ENCODE measurements at regions not wholly inside any gene's neighbourhood (a gene's known extent, or its start where the extent isn't known, plus 50 kb on each side); places are given as distances from the start of the nearest gene placed in this dataset.

DNA sequence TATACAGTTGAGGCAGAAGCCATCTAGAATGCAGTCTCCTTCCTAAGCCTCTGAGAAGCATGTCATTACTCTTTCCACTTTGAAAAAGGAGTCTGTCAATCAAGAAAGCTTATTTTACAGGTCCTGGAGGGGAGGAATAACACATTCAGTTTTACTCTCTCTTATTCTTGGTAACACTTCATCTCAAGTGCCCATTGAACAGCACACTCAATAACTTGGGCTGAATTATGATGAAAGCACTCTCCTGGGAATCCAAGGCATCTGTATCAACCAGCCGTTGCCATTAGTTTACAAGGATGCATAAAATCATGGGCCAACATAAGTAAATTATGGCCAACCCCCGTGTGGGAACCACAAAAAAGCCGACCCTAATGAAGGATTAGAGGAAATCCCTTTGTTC is 282.4 kb downstream of the C4orf33 start:
- ChIA-PET RAD21 (ENCODE audit: unreplicated experiment) (no interaction called here), POLR2A (no interaction called here), SMC1A (ENCODE audit: uncharacterized antibody, unreplicated experiment) (no interaction called here), CTCF (interaction anchor here (0.7 to 1.0 kb wide), 2 partner anchors 12 to 261 kb away, joined by 3 to 4 read pairs; no protein-coding TSS in a partner anchor)
- no peak for DNase-seq (ENCODE audit: low read depth, low spot score)
- WGBS (ENCODE audit: insufficient coverage, insufficient replicate concordance, low lambda C conversion rate, missing lambda C conversion rate): 2% methylated on average over 3 of the region's 3 CpGs
- Histone ChIP-seq H2AFZ (ENCODE audit: control insufficient read depth, low read depth, low read length) (no peak overlapping the region), H3K36me3 (ENCODE audit: control insufficient read depth in 2 of 2, insufficient read depth in 2 of 2, low read length in 1 of 2) (no peaks in the 10 kb centered on the region), H3K4me2 (ENCODE audit: control insufficient read depth, insufficient read depth) (no peak overlapping the region), H3K4me3 (no peak overlapping the region), H3K4me1 (ENCODE audit: control insufficient read depth, insufficient read depth, low read length) (no peaks in the 10 kb centered on the region), H3K9me3 (replicated peaks; ENCODE audit: control insufficient read depth, insufficient read depth, low read length) (no peaks in the 10 kb centered on the region), H3K79me2 (ENCODE audit: control insufficient read depth, insufficient read depth, low read length) (no peaks in the 10 kb centered on the region), H3K27me3 (replicated peaks in 1 of 2; ENCODE audit: control insufficient read depth in 2 of 2, insufficient read depth in 2 of 2, low read length in 1 of 2) (no peaks in the 10 kb centered on the region), H3K9ac (ENCODE audit: control insufficient read depth, insufficient read depth, low read length) (no peak overlapping the region), H3K27ac (ENCODE audit: control insufficient read depth, insufficient read depth) (no peak overlapping the region), H4K20me1 (ENCODE audit: control insufficient read depth, insufficient read depth) (no peaks in the 10 kb centered on the region)
- TF ChIP-seq RELA (IDR thresholded peaks at IDR 0.05; ENCODE audit: borderline replicate concordance, partially characterized antibody) (no peak), ETV6 (conservative IDR thresholded peaks at IDR 0.05 in 1 of 2, IDR thresholded peaks at IDR 0.05 in 1 of 2; ENCODE audit: borderline replicate concordance in 1 of 2, low read depth in 1 of 2) (no peak), IKZF1 (conservative IDR thresholded peaks at IDR 0.05) (no peak), SMC3 (IDR thresholded peaks at IDR 0.05; ENCODE audit: borderline replicate concordance, low read length) (no peak), SPI1 (IDR thresholded peaks at IDR 0.05; ENCODE audit: borderline replicate concordance, insufficient read depth, low read depth, low read length) (no peak)
- TF ChIP-seq, protein P1, sequence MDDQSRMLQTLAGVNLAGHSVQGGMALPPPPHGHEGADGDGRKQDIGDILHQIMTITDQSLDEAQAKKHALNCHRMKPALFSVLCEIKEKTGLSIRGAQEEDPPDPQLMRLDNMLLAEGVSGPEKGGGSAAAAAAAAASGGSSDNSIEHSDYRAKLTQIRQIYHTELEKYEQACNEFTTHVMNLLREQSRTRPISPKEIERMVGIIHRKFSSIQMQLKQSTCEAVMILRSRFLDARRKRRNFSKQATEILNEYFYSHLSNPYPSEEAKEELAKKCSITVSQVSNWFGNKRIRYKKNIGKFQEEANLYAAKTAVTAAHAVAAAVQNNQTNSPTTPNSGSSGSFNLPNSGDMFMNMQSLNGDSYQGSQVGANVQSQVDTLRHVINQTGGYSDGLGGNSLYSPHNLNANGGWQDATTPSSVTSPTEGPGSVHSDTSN (IDR thresholded peaks at IDR 0.05; ENCODE audit: insufficient replicate concordance, low read depth, low read length): no peak
- TF ChIP-seq, protein P2, sequence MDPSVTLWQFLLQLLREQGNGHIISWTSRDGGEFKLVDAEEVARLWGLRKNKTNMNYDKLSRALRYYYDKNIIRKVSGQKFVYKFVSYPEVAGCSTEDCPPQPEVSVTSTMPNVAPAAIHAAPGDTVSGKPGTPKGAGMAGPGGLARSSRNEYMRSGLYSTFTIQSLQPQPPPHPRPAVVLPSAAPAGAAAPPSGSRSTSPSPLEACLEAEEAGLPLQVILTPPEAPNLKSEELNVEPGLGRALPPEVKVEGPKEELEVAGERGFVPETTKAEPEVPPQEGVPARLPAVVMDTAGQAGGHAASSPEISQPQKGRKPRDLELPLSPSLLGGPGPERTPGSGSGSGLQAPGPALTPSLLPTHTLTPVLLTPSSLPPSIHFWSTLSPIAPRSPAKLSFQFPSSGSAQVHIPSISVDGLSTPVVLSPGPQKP (IDR thresholded peaks at IDR 0.05; ENCODE audit: low read depth, low read length): no peak
- TF ChIP-seq, protein P3, sequence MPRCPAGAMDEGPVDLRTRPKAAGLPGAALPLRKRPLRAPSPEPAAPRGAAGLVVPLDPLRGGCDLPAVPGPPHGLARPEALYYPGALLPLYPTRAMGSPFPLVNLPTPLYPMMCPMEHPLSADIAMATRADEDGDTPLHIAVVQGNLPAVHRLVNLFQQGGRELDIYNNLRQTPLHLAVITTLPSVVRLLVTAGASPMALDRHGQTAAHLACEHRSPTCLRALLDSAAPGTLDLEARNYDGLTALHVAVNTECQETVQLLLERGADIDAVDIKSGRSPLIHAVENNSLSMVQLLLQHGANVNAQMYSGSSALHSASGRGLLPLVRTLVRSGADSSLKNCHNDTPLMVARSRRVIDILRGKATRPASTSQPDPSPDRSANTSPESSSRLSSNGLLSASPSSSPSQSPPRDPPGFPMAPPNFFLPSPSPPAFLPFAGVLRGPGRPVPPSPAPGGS (IDR thresholded peaks at IDR 0.05; ENCODE audit: borderline replicate concordance, insufficient read depth, low read depth, low read length, poor library complexity, severe bottlenecking): no peak
- BruUV-seq (replicated peaks): no TSS peak
- FAIRE-seq: no peak
- no peak for ATAC-seq
- in situ Hi-C loops (cut with MboI) (no loop called here), intact Hi-C loops (cut with micrococcal nuclease; ENCODE audit: unreplicated experiment) (no loop called here)

Data from GM12878 (cell line).